ENCODE measurements at regions not wholly inside any gene's neighbourhood (a gene's known extent, or its start where the extent isn't known, plus 50 kb on each side); places are given as distances from the start of the nearest gene placed in this dataset.
"Not testable (repeated sequence)": the region's sequence is repeated elsewhere in the genome, so short reads cannot be mapped to it uniquely, and the experiment has no call there.

- H3K9me1 ChIP-seq (ENCODE audit: insufficient read depth, low read length), result no peaks in the 10 kb centered on the region
- H2BK5ac ChIP-seq (ENCODE audit: low read depth, low read length, poor library complexity, severe bottlenecking), result no peak overlapping the region
- no peak overlapping the region for H3K4ac ChIP-seq (ENCODE audit: low read depth, low read length)
- ChIA-PET CTCF (interaction anchor here (0.6 kb wide), 3 partner anchors 182 to 1579 kb away, joined by 3 to 7 read pairs (median 4); no protein-coding TSS in a partner anchor), POLR2A (ENCODE audit: unreplicated experiment) (no interaction called here)
- no peaks in the 10 kb centered on the region for H3K4me1 ChIP-seq (ENCODE audit: control insufficient read depth, insufficient read depth, low read length)
- in situ Hi-C loops (cut with MboI; ENCODE audit: low sequenced_read_pairs) (no loop called here), dilution Hi-C loops (cut with HindIII; ENCODE audit: low sequenced_read_pairs, unreplicated experiment) (no loop called here), intact Hi-C loops (cut with micrococcal nuclease) (no loop called here)
- no peaks in the 10 kb centered on the region for H3K36me3 ChIP-seq (ENCODE audit: control insufficient read depth, insufficient read depth, low read length)
- H2AFZ ChIP-seq (replicated peaks; ENCODE audit: low read length, poor library complexity), result no peak overlapping the region
- no TSS peak for BruUV-seq (replicated peaks)
- DNase-seq (no peak), ATAC-seq (ENCODE audit: low read depth) (no peak)
- H2BK20ac ChIP-seq (ENCODE audit: low read depth, low read length), result no peak overlapping the region
- H3K4me3 ChIP-seq (ENCODE audit: insufficient read depth, low read depth, low read length), result no peak overlapping the region
- H3K79me1 ChIP-seq (ENCODE audit: low read depth in 1 of 2, low read length in 2 of 2), result no peaks in the 10 kb centered on the region
- no peaks in the 10 kb centered on the region for H4K20me1 ChIP-seq (ENCODE audit: insufficient read depth, low read length)
- no peak overlapping the region for H2AK5ac ChIP-seq (ENCODE audit: low read depth, low read length)
- H3K27me3 ChIP-seq (ENCODE audit: control insufficient read depth, insufficient read depth, low read length), result no peaks in the 10 kb centered on the region
- H2BK120ac ChIP-seq (ENCODE audit: low read depth, low read length), result no peak overlapping the region
- H4K8ac ChIP-seq (ENCODE audit: low read depth in 2 of 2, low read length in 2 of 2), result no peak overlapping the region
- TF ChIP-seq ELK1 (IDR thresholded peaks at IDR 0.05; ENCODE audit: borderline replicate concordance, low read depth, low read length) (no peak), MAZ (IDR thresholded peaks at IDR 0.05; ENCODE audit: borderline replicate concordance, low read depth, low read length) (no peak), MAFK (IDR thresholded peaks at IDR 0.05; ENCODE audit: low read depth, low read length) (no peak)
- H3K9ac ChIP-seq (ENCODE audit: low read depth, low read length), result no peak overlapping the region
- no peak overlapping the region for H2AK9ac ChIP-seq (replicated peaks; ENCODE audit: low read depth, low read length, poor library complexity)
- no peak overlapping the region for H4K91ac ChIP-seq (ENCODE audit: insufficient read depth, low read depth, low read length)
- no peak overlapping the region for H3K14ac ChIP-seq (replicated peaks; ENCODE audit: low read depth, low read length)
- H3K56ac ChIP-seq (ENCODE audit: extremely low read depth, insufficient read depth, low read length), result no peak overlapping the region
- H3K27ac ChIP-seq (ENCODE audit: insufficient read depth, low read length), result no peak overlapping the region
- no peak overlapping the region for H4K5ac ChIP-seq (ENCODE audit: low read depth, low read length)
- H3K18ac ChIP-seq (ENCODE audit: low read depth, low read length), result no peak overlapping the region
- no peak overlapping the region for H3K23ac ChIP-seq (ENCODE audit: low read depth, low read length)
- no peaks in the 10 kb centered on the region for H3K9me3 ChIP-seq (ENCODE audit: control insufficient read depth, insufficient read depth, low read length)
- no peak overlapping the region for H3K4me2 ChIP-seq (ENCODE audit: low read depth, low read length)
- H2BK15ac ChIP-seq (ENCODE audit: low read depth, low read length), result no peak overlapping the region
Observed at GRCh38 chr5:155154973-155155372, 141.4 kb downstream of the KIF4B start.

GRCh38 chr5:155163084-155163483 lies 149.5 kb downstream of the KIF4B start:
- in situ Hi-C loops (cut with MboI; ENCODE audit: low sequenced_read_pairs); DNase-seq; intact Hi-C loops (cut with micrococcal nuclease); H3K56ac ChIP-seq (ENCODE audit: extremely low read depth, insufficient read depth, low read length); H3K4me1 ChIP-seq (ENCODE audit: control insufficient read depth, insufficient read depth, low read length); H2AK9ac ChIP-seq (replicated peaks; ENCODE audit: low read depth, low read length, poor library complexity); H3K9ac ChIP-seq (ENCODE audit: low read depth, low read length); POLR2A ChIA-PET (ENCODE audit: unreplicated experiment); H2AK5ac ChIP-seq (ENCODE audit: low read depth, low read length); H3K79me1 ChIP-seq (ENCODE audit: low read depth in 1 of 2, low read length in 2 of 2); H4K91ac ChIP-seq (ENCODE audit: insufficient read depth, low read depth, low read length); H3K36me3 ChIP-seq (ENCODE audit: control insufficient read depth, insufficient read depth, low read length); H3K18ac ChIP-seq (ENCODE audit: low read depth, low read length); ATAC-seq (ENCODE audit: low read depth); H3K9me1 ChIP-seq (ENCODE audit: insufficient read depth, low read length); CTCF ChIA-PET; H3K4ac ChIP-seq (ENCODE audit: low read depth, low read length); H3K4me2 ChIP-seq (ENCODE audit: low read depth, low read length); H2AFZ ChIP-seq (replicated peaks; ENCODE audit: low read length, poor library complexity); H3K9me3 ChIP-seq (ENCODE audit: control insufficient read depth, insufficient read depth, low read length); H3K14ac ChIP-seq (replicated peaks; ENCODE audit: low read depth, low read length); dilution Hi-C loops (cut with HindIII; ENCODE audit: low sequenced_read_pairs, unreplicated experiment); H4K5ac ChIP-seq (ENCODE audit: low read depth, low read length); H2BK120ac ChIP-seq (ENCODE audit: low read depth, low read length); H3K23ac ChIP-seq (ENCODE audit: low read depth, low read length); H2BK5ac ChIP-seq (ENCODE audit: low read depth, low read length, poor library complexity, severe bottlenecking); H2BK15ac ChIP-seq (ENCODE audit: low read depth, low read length); H3K27me3 ChIP-seq (ENCODE audit: control insufficient read depth, insufficient read depth, low read length); H3K27ac ChIP-seq (ENCODE audit: insufficient read depth, low read length); BruUV-seq (replicated peaks); H3K4me3 ChIP-seq (ENCODE audit: insufficient read depth, low read depth, low read length); H4K20me1 ChIP-seq (ENCODE audit: insufficient read depth, low read length); H4K8ac ChIP-seq (ENCODE audit: low read depth in 2 of 2, low read length in 2 of 2); H2BK20ac ChIP-seq (ENCODE audit: low read depth, low read length): not testable (repeated sequence)
- no CpG with 5 or more reads among the region's 7 CpGs for WGBS, 2 experiments (ENCODE audit: extremely low coverage in 2 of 2, insufficient read length in 1 of 2)
